ENCODE measurements at regions not wholly inside any gene's neighbourhood (a gene's known extent, or its start where the extent isn't known, plus 50 kb on each side); places are given as distances from the start of the nearest gene placed in this dataset.

DNA sequence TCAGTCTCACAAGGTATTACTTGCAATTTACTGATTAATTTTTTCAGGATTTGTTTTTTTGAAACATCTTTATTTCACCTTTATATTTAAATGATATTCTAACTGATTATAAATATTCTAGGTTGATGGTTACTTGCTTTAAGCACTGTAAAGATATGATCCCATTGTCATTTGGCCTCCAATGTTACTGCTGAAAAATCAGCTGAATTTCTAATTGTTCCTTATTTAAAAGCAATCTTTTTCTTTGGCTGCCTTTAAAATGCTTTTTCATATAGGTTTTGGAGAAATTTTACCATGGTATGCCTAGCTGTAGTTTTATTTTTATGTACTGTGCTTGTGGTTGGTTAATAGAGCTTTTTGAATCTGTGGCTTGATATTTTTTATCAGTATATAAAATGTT is 275.6 kb upstream of the PPFIA2 start:
- no peak for DNase-seq

DNA sequence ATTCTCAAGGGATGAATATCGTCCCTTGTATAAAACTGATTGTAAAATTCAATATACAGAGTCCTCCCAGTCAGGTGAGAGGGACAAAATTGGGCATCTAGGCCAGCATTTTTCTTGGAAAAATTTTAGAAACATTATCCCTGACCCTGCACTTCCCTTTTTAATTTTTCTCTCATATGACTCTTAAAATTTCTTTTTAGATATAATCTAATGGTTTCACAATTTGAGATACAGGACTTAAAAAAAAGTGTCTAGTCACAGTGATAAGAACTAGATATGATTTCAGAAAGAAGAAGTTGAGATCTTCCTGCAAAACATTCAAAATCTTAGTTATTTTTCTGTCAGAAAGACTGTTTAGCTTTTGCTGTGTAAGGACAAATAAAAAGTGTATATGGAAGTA is 270.8 kb upstream of the PPFIA2 start:
- no peak for DNase-seq

DNA sequence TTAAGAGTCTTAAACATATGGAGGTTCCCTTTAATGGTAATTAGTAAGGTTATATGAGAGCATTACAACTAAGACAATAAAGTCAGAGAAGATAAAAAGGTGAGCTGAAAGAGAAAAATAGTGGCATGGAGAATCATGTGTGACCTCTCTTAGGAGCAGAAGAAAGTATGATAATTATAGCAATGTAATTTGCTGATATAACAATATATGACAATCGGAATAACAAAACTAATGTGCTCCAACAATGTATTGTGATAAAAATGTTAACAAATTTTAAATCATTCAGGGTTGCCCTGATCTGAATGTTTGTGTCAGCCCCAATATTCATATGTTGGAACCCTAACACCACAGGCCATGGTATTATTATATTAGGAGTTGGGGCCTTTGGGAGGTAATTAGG is 269.6 kb upstream of the PPFIA2 start:
- DNase-seq = no peak

DNA sequence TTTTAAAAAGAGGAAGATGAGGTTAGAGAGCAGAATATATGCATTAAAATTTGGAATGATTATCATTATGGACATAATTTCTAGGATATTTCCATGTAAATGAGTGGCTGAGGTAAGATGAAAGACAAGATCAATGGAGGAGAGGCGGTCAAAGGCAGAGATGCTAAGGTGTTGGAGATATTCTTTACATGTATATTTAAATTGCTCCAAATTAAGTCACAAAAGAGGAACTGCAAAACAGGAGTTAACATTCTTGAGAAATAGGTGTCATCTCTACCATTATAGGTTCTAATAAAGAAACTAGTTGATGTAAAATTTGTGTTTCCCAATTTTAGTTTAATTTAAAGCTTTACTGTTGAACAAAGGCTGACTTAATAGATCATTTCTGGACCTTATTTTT is 268.5 kb upstream of the PPFIA2 start:
- no peak for DNase-seq

DNA sequence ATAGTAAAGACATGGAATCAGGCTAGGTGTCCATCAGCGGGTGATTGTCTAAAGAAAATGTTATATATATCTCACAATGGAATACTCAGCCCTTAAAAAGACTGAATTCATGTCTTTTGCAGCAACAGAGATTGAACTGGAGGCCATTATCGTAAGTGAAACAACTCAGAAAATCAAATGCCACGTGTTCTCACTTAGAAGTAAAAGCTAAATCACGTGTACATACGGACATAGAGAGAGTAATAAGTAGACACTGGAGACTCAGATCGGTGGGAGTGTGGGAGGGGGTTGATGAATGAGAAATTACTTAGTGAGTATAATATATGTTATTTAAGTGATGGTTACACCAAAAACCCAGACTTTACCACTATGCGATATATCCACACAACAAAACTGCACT is 266.3 kb upstream of the PPFIA2 start:
- no peak for DNase-seq

DNA sequence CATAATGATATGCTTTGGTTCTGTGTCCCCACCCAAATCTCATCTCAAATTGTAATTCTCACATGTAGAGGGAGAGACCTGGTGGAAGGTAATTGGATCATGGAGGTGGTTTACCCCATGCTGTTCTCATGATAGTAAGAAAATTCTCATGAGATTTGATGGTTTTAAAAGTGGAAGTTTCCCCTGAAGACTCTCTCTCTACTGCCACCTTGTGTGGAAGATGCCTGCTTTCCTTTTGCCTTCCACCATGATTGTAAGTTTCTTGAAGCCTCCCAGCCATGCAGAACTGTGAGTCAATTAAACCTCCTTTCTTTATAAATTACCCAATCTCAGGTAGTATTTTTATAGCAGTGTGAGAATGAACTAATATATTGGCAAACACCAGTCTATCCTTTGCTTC is 260.4 kb upstream of the PPFIA2 start:
- DNase-seq = no peak

DNA sequence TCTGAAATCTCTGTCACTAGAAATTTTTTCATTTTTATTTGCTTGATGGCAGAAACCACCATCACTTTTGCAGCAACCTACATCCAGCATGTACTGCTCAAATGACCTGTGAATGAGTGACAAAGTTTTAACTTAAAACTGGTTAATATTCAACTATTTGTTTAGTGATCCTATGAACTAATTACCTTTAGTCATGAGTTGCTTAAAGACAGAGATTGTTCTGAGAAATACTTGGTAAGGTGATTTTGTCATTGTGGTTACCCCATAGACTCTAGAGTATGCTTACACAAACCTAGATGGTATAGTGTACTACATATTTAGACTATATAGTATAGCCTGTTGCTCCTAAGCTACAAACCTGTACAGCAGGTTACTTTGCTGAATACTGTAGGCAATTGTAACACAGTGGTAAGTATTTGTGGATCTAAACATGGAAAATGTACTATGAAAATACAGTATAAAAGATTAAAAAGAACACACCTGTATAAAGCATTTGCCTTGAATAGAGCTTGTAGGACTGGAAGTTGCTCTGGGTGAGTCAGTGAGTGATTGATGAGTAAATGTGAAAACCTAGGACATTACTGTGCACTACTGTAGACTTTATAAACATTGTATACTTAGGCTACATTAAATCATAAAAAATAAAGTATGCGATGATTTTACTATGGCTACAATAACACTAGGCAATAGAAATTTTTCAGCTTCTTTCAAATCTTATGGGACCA is 256.6 kb upstream of the PPFIA2 start:
- peak; percentile 11 for DNase-seq

DNA sequence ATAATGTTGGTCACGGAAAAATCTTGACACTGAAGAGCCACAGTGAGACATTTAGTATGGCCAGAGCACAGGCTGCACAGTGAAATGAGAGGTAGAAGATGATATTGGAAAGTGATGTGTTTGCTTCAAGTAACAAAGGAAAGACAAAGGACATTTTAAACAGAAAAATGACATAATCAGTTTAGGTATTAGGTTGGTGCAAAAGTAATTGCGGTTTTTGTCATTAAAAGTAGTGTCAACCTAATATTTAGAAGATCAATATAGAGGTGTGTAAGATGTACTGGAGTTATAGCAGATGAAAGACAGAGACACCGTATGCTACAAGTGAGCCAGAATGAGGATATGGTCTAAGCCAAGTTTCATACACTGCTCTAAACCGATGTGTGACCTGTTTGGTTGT is 253.0 kb upstream of the PPFIA2 start:
- no peak for DNase-seq

DNA sequence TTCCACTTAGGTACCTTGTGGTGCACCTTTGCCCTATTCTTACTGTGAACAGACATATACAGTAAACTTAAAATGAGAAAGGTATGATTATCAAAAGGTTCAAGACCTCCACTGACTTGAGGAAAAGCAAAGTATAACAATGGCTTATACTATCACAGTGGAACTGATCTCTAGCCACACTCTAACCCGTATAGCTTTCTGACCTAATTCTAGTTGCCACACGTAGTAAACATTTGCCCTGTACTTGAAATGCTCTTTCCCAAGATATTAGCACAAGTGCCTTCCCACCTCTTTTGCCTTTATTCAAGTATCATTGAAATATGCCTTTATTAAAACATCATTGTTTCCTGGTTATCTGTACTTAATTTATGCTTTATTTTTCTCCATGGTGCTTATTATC is 250.4 kb upstream of the PPFIA2 start:
- no peak for DNase-seq

DNA sequence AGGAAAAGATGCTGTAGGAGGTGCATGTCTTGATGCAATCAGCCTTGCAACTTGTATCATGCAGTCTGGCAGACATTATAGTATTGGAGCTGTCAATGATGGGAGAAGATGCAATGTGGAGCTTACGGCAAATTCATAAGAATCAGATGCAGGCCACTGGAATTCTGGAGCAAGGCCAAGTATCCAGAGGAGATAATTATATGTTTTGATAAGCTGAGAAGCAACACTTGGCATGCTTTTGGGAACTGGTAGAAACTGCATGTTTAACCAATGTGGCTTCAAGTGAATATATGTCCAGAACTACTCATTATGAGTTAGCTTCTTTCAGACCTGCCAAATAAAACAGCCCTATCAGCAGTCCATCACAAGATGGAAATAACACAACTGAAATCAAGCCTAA is 249.1 kb upstream of the PPFIA2 start:
- DNase-seq = no peak

DNA sequence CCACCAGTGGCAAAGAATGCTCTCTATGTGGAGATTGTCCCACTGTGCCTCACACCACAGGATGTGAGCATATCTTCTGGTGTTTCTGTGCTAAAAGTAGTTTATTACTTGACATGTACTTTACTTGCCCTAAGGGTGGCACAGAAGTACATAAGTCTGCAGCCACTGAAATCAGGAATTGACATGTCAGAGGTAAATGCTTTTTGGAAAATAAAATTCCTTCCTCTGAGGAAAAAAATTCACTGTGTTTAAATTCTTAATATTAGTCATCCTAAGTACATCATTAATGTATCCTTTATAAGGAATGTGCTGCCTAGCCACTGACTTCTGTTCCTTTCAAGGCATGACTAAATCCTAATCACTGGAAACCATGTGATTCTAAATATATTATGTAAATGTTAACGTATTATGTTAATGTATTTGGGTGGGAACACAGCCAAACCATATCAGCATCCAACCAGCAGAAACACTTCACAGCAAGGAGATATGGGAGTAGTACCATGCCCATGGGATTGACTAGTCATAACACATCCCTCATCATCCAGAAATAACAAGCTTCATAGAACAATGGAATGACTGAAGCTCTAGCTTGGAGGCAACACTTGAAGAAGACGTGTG is 239.7 kb upstream of the PPFIA2 start:
- DNase-seq = no peak

DNA sequence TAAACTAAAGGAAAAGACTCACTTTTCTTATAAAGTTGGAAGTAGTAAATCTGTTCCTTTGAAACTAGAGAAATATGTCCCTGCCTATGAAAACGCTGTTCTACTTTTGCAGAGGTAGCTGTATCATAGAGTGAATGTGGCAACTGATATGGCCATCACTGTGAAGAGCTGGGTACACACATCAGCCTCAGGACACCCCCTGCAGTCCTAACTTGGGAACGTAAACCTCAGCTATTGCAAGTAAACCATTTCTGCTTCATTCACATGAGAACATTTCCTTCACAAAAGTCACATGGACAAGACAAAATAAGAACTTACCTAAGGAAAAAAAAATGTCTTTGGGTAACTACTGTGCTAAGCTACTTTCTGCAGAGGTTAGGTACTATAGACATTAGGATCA is 233.3 kb upstream of the PPFIA2 start:
- no peak for DNase-seq

DNA sequence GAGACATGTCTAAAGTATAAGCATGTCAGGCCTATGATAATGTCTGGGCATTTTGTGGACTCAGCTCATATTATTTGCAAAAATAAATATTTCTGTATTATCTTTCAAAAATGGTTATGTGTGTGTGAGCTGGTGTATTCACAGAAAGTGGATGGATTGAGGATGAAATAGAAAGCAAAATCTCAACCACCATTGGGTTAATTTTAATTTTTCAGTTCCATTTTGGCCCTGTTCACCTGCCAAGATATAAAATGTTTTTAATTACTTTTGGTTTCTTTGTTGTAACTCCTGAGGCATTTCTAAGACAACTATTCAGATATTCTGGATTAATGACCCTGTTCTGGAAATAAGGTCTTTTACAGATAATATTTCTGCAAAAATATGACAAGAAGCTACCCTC is 232.7 kb upstream of the PPFIA2 start:
- DNase-seq = no peak

DNA sequence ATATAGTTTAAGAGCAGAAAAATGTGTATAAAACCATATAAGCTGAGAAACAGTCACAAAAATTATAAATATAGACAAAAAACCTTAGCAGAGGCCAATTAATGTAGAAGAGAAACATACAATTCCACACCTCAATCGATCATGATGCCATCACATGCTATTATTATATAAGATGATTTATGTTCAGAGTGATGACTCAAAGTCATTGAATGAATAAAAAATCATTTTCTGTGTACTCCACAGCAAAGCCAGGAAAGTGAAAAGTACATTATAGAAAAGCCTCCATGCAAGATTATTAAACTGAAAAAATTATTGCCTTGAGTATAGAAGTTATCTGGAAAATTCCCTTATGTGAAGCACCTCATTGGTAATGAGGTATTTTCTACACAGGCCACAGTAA is 229.2 kb upstream of the PPFIA2 start:
- no peak for DNase-seq

DNA sequence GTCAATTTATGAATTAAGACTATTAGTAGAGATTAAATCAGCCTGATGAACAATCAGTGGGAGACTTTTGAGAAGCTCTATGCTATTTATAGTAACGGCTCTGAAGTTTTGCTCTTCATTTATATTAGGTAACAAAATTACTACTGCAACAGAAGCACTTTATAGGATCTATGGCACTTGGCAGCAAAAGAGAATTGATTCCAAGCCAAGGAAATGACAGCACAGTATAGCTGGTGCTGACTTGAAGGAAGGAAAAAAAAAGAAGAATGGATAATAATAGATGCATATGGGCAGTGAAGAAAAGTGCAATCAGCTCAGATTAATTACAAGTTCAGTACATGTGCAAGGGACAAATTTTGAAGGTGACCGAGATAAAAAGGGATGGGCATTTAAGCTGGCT is 228.2 kb upstream of the PPFIA2 start:
- DNase-seq = no peak

DNA sequence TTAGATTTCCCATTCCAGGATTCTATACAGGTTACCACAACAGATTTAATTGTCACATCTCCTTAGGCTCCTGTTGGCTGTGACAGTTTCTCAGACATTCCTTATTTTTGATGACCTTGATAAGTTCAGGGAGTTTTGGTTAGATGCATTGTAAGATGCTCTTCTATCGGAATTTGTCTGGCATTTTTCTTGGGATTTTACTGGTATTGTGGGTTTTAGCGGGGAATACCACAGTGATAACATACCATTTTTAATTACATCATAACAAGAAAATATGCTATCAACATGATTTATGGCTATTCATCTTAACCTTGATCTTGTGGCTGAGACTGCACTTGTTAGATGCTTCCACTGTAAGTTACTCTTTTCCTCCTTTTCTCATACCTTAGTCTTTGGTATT is 217.5 kb upstream of the PPFIA2 start:
- DNase-seq = no peak

DNA sequence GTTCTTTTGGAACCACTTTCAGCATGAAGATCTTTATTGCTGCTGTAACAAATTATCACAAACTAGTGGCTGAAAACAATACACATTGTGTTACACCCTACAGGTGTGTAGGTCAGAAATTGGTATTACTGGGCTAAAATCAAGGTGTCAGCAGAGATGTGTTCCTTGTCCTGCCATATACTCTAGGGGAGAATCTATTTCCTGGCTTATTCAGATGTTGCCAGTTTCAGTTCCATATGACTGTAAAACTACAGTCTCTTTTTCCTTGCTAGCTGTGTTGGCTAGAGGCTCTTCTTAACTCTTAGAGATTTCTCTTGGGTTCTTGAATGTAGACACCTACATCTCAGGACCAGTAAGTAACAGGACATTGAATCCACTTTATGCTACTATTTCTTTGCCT is 215.6 kb upstream of the PPFIA2 start:
- DNase-seq = no peak

DNA sequence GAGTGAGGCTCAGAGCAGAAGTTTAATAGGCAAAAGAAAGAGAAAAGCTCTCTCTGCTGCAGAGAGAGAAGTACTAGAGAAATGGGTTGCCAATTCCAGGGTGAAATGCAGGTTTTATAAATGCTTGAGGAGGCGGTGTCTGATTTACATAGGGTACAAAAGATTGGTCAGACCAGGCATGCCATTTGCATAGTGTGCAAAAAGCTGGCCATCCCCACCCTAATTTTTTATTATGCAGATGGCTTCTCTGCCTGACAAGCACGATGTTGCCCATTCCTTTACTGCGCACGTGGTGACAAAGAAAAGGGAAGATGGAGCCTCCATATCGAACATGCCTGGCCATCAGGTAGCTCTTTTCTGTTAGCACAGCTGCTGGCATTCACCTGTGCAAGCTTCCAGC is 209.3 kb upstream of the PPFIA2 start:
- no peak for DNase-seq

DNA sequence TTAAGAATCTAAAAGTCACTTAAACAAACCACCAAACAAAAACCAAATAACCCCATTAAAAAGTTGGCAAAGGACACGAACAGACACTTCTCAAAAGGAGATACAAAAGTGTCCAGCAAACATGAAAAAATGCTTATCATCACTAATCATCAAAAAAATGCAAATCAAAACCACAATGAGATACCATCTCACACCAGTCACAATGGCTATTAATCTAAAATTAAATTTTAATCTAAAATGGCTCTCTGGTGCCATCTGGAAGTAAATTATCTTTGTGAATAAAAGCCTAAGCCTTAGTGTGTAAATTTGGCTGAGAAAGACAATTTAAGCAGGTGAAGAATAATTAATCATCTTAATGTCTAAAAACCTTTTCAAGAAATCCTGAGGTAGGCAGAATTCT is 204.5 kb upstream of the PPFIA2 start:
- DNase-seq = no peak

DNA sequence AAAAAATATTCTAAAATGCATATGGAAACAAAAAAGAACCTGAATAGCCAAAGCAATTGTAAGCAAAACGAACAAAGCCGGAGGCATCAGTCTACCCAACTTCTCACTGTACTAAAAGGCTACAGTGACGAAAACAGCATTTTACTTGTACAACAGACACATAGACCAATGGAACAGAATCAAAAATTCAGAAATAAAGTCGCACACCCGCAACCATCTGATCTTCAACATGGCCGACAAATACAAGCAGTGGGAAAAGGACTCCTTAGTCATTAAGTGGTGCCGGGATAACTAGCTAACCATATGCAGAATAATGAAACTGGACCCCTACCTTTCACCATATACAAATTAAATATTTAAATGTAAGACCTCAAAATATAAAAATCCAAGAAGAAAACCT is 203.9 kb upstream of the PPFIA2 start:
- DNase-seq = no peak

DNA sequence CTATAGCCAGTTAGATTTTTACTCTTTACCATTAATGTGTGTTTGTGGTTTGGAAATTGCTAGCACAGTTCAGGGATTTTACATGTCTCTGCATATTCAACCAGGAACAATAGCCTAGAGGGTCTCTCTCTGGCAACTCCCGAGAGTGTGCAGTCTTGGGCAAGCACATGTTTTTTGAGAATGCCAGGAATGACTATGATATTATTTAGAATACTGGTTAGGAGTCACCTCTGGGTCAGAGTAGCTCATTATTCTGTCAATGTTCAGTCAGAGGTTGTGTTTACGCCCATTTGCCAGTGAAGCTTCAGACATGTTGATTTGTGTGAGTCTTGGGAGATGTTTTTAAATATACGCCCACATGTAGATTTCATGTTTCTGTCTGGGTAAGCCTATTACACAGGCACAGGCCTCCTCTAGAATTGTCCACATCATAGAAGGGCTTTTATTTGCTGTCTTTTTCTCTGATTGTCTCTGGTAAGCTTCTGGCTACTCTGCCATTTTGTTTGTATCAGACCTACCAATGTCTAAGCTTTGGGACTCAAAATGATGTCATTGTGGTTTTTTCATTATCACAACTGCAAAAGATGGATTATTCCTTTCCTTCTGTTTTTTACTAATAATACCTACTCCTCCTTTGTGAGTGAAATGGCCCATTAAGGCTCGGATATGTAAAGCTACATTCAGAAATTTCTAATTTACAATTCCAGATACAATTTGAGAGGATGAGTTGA is 203.1 kb upstream of the PPFIA2 start:
- no peak for DNase-seq

DNA sequence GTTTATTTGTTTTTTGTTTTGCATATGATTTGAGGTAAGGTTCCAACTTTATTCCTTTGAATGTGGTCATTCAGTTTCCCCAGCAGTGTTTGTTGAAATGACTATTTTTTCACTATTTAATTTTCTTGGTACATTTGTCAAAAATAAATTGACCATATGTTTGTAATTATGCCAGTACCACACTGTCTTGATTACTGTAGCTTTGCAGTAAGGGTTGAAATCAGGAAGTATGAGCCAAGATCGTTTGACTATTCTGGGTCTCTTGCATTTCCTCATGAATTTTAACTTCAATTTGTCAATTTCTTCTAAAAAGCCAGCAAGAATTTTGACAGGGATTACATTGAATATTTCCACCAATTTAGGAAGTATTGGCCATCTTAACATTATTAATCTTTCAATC is 199.3 kb upstream of the PPFIA2 start:
- DNase-seq = no peak

DNA sequence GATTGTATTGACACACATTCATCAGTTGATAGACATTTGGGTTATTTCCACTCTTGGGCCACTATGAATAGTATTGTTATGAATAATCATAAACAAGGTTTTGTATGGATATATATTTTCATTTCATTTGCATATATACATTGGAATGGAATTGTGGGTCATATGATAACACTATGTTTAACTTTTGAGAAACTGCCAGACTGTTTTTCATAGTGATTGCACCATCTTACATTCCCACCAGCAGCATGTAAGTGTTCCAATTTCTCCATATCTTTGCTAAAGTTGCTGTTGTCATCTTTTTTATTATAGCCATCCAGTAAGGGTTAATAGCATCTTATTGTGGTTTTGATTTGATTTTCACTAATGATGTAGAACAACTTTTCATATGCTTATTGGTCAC is 198.5 kb upstream of the PPFIA2 start:
- DNase-seq = no peak

DNA sequence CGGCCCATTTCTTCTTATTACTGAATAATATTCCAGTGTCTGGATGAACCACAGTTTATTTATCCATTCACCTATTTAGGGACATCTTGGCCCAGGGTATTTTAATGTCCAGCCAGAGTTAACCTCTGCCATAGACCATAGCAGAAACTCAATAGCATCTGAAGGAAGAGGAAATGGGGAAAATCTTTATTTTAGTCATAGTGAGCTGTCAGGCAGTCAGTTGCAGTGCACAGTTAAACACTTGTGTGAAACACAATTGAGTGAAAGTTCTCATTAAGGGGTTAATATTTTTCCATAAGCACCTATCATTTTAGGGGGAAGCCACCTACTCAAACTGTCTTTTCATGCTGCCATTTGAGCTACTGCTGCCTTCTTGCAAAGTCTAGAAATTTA is 197.3 kb upstream of the PPFIA2 start:
- DNase-seq = no peak
